Liver (tissue), 8 donors: ENCODE measurements at regions not wholly inside any gene's neighbourhood (a gene's known extent, or its start where the extent isn't known, plus 50 kb on each side); places are given as distances from the start of the nearest gene placed in this dataset.

Source experiments
- DNase-seq: peaks from one replicate; pipeline ENCODE4 v3.0.0-alpha.2; 2017; ENCODE audit warnings: low spot score
- H3K27ac ChIP-seq, 2 donors: one replicate each; pipeline ENCODE4 v1.7.0; 2013; ENCODE audit warnings: inconsistent platforms in 2 of 2, low read length in 2 of 2, control low read depth in 1 of 2, low read depth in 1 of 2, mild to moderate bottlenecking in 1 of 2
- H3K27me3 ChIP-seq, 4 donors: one replicate each; pipeline versions ENCODE4 v1.6.1 to v1.7.0; 2013; ENCODE audit warnings: low read length in 3 of 4, inconsistent platforms in 1 of 4, mild to moderate bottlenecking in 1 of 4, moderate library complexity in 1 of 4; ENCODE audit not compliant: control insufficient read depth in 4 of 4, insufficient read depth in 4 of 4
- H3K36me3 ChIP-seq, 4 donors: one replicate each; pipeline versions ENCODE4 v1.6.1 to v1.7.0; 2013; ENCODE audit warnings: low read length in 3 of 4, mild to moderate bottlenecking in 3 of 4, low read depth in 1 of 4, moderate library complexity in 1 of 4; ENCODE audit not compliant: control insufficient read depth in 4 of 4, insufficient read depth in 3 of 4
- H3K4me1 ChIP-seq, 4 donors: one replicate each; pipeline versions ENCODE4 v1.6.1 to v1.7.0; 2013; ENCODE audit warnings: low read length in 3 of 4, mild to moderate bottlenecking in 3 of 4, moderate library complexity in 1 of 4; ENCODE audit not compliant: control insufficient read depth in 4 of 4, insufficient read depth in 4 of 4
- H3K4me3 ChIP-seq, 3 donors: one replicate each; pipeline versions ENCODE4 v1.6.1 to v1.7.0; 2013; ENCODE audit warnings: low read length in 3 of 3, control low read depth in 1 of 3, low read depth in 1 of 3, mild to moderate bottlenecking in 1 of 3
- H3K9ac ChIP-seq, 2 donors: one replicate each; pipeline ENCODE4 v1.7.0; 2013; ENCODE audit warnings: low read length in 2 of 2, mild to moderate bottlenecking in 2 of 2, moderate library complexity in 2 of 2, control low read depth in 1 of 2, low read depth in 1 of 2
- H3K9me3 ChIP-seq, 4 donors: one replicate each; pipeline versions ENCODE4 v1.6.1 to v1.7.0; 2013; ENCODE audit warnings: low read length in 3 of 4; ENCODE audit not compliant: control insufficient read depth in 4 of 4
- EGR1 ChIP-seq, 2 donors: IDR thresholded peaks; 2 replicates each; pipeline ENCODE4 v1.6.1; 2016 to 2018; ENCODE audit warnings: antibody characterized with exemption in 2 of 2, low read depth in 2 of 2
- FOXA1 ChIP-seq: IDR thresholded peaks from 2 replicates; pipeline ENCODE4 v1.6.1; 2016; ENCODE audit warnings: antibody characterized with exemption
- GABPA ChIP-seq, 2 donors: IDR thresholded peaks in 1 of 2; conservative IDR thresholded peaks in 1 of 2; 2 replicates each; pipeline ENCODE4 v1.6.1; 2016; ENCODE audit warnings: antibody characterized with exemption in 2 of 2, mild to moderate bottlenecking in 1 of 2, moderate library complexity in 1 of 2
- HNF4G ChIP-seq: IDR thresholded peaks from 2 replicates; pipeline ENCODE4 v1.6.1; 2016; ENCODE audit warnings: antibody characterized with exemption
- JUND ChIP-seq, 2 donors: IDR thresholded peaks; 2 replicates each; pipeline ENCODE4 v1.6.1; 2016; ENCODE audit warnings: antibody characterized with exemption in 2 of 2
- RAD21 ChIP-seq, 2 donors: IDR thresholded peaks; 2 replicates each; pipeline ENCODE4 v1.6.1; 2016; ENCODE audit warnings: antibody characterized with exemption in 2 of 2, mild to moderate bottlenecking in 2 of 2
- RXRA ChIP-seq, 2 donors: IDR thresholded peaks; 2 replicates each; pipeline ENCODE4 v1.6.1; 2017 to 2018; ENCODE audit warnings: antibody characterized with exemption in 2 of 2, mild to moderate bottlenecking in 1 of 2
- SP1 ChIP-seq: IDR thresholded peaks from 2 replicates; pipeline ENCODE4 v1.6.1; 2018; ENCODE audit warnings: antibody characterized with exemption, mild to moderate bottlenecking
- YY1 ChIP-seq: IDR thresholded peaks from 2 replicates; pipeline ENCODE4 v1.6.1; 2016; ENCODE audit warnings: antibody characterized with exemption, mild to moderate bottlenecking
- WGBS: extraction: QIAGEN DNeasy Blood & Tissue Kit; methylation state at CpG from one replicate; pipeline ENCODE4 v1.1.7; 2013; 5-methylcytosine and 5-hydroxymethylcytosine counted together
- TF ChIP-seq, protein P1 (sequence below): IDR thresholded peaks from 2 replicates; pipeline ENCODE4 v1.6.1; 2016; ENCODE audit warnings: antibody characterized with exemption, mild to moderate bottlenecking
- TF ChIP-seq, protein P2 (sequence below): fragments of 150-350 bp; IDR thresholded peaks from 2 replicates; pipeline ENCODE4 v1.5.1; 2017; ENCODE audit warnings: improper control_type of control experiment, low read depth, low read length; ENCODE audit not compliant: missing input control
- TF ChIP-seq, protein P3 (sequence below): IDR thresholded peaks from 2 replicates; pipeline ENCODE4 v1.6.1; 2016; ENCODE audit warnings: antibody characterized with exemption
- TF ChIP-seq, protein P4 (sequence below): IDR thresholded peaks from 2 replicates; pipeline ENCODE4 v1.6.1; 2016; ENCODE audit warnings: antibody characterized with exemption
- TF ChIP-seq, protein P5 (sequence below): IDR thresholded peaks from 2 replicates; pipeline ENCODE4 v1.6.1; 2016; ENCODE audit warnings: antibody characterized with exemption
- donor health status: healthy.
- donor health status: healthy.
- donor health status: healthy.
- donor health status: healthy.
- donor health status: healthy.

DNA sequence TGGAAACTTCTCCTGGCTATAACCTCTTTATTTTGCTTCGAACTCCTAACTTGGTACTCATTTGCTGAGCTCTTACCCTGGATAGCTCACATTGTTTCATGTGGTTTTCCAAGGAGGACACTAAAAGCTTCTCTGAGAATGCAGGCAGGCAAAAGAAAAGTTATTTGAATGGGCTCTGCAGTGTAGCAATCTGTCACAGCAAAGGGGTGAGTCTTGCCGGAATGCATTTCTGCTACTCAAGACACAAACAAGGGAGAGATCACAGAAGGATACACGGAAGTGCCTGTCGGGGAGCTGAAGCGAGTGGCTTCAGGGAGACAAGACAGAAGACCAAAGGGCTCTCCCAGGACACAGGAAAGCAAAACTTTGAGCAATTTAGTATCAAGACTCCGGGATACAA lies 265.4 kb downstream of the SS18 start:
- H3K4me3 ChIP-seq, result no peak overlapping the region
- WGBS, result 54% methylated on average over 6 of the region's 6 CpGs

DNA sequence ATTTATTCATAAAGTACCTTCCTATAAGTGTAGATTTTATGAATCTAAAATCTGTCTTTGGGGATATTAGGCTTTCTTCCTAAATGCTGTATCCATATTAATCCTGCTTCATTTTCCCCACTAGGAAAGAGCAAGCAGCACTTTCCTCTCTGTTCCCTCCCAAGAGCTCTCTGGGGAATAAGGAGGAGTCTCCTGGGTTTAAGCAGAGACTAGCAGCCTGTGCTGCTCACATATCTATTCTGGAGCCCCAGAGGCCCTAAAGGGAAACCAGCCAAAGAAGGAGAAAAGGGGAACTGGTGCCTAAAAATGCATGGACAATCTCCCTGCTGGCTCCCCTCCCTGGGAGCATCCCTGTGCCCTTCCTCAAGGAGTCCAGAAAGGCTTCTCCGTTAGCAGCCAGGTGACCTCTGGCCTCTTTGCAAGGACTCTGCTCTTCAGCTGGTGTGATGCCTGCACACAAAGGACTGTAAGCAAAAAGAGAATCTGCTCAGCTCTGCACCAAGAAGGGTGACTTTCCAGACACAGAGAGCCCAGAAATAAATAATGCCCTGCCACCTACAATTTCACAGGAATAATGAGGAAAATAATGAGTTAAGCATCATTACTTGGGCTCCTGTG lies 270.6 kb downstream of the SS18 start:
- H3K27me3 ChIP-seq, result peaks cover 0 to 2% (median 0%) of the 10 kb centered on the region in 4 donors
- no peaks in the 10 kb centered on the region for H3K4me1 ChIP-seq
- H3K9me3 ChIP-seq, result peaks cover 0 to 4% (median 3%) of the 10 kb centered on the region in 4 donors
- WGBS, result 20% methylated on average over 1 of the region's 1 CpG
- no peak for DNase-seq
- H3K9ac ChIP-seq, result no peak overlapping the region
- no peak overlapping the region for H3K27ac ChIP-seq
- H3K4me3 ChIP-seq, result no peak overlapping the region
- H3K36me3 ChIP-seq, result no peaks in the 10 kb centered on the region
- TF ChIP-seq, protein P1, sequence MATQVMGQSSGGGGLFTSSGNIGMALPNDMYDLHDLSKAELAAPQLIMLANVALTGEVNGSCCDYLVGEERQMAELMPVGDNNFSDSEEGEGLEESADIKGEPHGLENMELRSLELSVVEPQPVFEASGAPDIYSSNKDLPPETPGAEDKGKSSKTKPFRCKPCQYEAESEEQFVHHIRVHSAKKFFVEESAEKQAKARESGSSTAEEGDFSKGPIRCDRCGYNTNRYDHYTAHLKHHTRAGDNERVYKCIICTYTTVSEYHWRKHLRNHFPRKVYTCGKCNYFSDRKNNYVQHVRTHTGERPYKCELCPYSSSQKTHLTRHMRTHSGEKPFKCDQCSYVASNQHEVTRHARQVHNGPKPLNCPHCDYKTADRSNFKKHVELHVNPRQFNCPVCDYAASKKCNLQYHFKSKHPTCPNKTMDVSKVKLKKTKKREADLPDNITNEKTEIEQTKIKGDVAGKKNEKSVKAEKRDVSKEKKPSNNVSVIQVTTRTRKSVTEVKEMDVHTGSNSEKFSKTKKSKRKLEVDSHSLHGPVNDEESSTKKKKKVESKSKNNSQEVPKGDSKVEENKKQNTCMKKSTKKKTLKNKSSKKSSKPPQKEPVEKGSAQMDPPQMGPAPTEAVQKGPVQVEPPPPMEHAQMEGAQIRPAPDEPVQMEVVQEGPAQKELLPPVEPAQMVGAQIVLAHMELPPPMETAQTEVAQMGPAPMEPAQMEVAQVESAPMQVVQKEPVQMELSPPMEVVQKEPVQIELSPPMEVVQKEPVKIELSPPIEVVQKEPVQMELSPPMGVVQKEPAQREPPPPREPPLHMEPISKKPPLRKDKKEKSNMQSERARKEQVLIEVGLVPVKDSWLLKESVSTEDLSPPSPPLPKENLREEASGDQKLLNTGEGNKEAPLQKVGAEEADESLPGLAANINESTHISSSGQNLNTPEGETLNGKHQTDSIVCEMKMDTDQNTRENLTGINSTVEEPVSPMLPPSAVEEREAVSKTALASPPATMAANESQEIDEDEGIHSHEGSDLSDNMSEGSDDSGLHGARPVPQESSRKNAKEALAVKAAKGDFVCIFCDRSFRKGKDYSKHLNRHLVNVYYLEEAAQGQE, result no peak
- TF ChIP-seq, protein P2, sequence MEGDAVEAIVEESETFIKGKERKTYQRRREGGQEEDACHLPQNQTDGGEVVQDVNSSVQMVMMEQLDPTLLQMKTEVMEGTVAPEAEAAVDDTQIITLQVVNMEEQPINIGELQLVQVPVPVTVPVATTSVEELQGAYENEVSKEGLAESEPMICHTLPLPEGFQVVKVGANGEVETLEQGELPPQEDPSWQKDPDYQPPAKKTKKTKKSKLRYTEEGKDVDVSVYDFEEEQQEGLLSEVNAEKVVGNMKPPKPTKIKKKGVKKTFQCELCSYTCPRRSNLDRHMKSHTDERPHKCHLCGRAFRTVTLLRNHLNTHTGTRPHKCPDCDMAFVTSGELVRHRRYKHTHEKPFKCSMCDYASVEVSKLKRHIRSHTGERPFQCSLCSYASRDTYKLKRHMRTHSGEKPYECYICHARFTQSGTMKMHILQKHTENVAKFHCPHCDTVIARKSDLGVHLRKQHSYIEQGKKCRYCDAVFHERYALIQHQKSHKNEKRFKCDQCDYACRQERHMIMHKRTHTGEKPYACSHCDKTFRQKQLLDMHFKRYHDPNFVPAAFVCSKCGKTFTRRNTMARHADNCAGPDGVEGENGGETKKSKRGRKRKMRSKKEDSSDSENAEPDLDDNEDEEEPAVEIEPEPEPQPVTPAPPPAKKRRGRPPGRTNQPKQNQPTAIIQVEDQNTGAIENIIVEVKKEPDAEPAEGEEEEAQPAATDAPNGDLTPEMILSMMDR, result no peak
- TF ChIP-seq RXRA (IDR thresholded peaks at IDR 0.05) (no peak), GABPA (IDR thresholded peaks at IDR 0.05 in 1 of 2, conservative IDR thresholded peaks at IDR 0.05 in 1 of 2) (no peak), HNF4G (no peak), SP1 (no peak)

More for the DNA sequence above, 265.4 kb downstream of the SS18 start:
- Histone ChIP-seq H3K36me3 (no peaks in the 10 kb centered on the region), H3K9ac (no peak overlapping the region), H3K9me3 (peaks cover 0 to 4% (median 3%) of the 10 kb centered on the region in 4 donors), H3K27ac (no peak overlapping the region), H3K27me3 (peaks cover 0 to 2% (median 0%) of the 10 kb centered on the region in 4 donors), H3K4me1 (no peaks in the 10 kb centered on the region)
- DNase-seq, result no peak
- no peak for TF ChIP-seq EGR1 (IDR thresholded peaks at IDR 0.05; ENCODE audit: low read depth in 2 of 2)
- no peak for TF ChIP-seq FOXA1
- TF ChIP-seq SP1, result no peak
- TF ChIP-seq, protein P1, result no peak
- TF ChIP-seq, protein P3, sequence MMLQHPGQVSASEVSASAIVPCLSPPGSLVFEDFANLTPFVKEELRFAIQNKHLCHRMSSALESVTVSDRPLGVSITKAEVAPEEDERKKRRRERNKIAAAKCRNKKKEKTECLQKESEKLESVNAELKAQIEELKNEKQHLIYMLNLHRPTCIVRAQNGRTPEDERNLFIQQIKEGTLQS, result no peak
- TF ChIP-seq, protein P2, result no peak
- TF ChIP-seq YY1, result no peak
- no peak for TF ChIP-seq RXRA (IDR thresholded peaks at IDR 0.05)
- TF ChIP-seq JUND (IDR thresholded peaks at IDR 0.05), result no peak
- TF ChIP-seq, protein P4, sequence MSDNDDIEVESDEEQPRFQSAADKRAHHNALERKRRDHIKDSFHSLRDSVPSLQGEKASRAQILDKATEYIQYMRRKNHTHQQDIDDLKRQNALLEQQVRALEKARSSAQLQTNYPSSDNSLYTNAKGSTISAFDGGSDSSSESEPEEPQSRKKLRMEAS, result no peak
- TF ChIP-seq, protein P5, sequence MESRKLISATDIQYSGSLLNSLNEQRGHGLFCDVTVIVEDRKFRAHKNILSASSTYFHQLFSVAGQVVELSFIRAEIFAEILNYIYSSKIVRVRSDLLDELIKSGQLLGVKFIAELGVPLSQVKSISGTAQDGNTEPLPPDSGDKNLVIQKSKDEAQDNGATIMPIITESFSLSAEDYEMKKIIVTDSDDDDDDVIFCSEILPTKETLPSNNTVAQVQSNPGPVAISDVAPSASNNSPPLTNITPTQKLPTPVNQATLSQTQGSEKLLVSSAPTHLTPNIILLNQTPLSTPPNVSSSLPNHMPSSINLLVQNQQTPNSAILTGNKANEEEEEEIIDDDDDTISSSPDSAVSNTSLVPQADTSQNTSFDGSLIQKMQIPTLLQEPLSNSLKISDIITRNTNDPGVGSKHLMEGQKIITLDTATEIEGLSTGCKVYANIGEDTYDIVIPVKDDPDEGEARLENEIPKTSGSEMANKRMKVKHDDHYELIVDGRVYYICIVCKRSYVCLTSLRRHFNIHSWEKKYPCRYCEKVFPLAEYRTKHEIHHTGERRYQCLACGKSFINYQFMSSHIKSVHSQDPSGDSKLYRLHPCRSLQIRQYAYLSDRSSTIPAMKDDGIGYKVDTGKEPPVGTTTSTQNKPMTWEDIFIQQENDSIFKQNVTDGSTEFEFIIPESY, result no peak
- no peak for TF ChIP-seq RAD21 (IDR thresholded peaks at IDR 0.05)
